GM19035 (cell line): ENCODE measurements at regions not wholly inside any gene's neighbourhood (a gene's known extent, or its start where the extent isn't known, plus 50 kb on each side); places are given as distances from the start of the nearest gene placed in this dataset.

ENCODE experiments used
- ATAC-seq: cut with Tn5 transposase; IDR thresholded peaks from one replicate; pipeline ENCODE4 v1.9.1; 2021; ENCODE audit not compliant: unreplicated experiment

GRCh38 chr11:32039149-32039548, 51.7 kb upstream of the RCN1 start:
- ATAC-seq = no peak

GRCh38 chr11:32034680-32035079, 56.2 kb upstream of the RCN1 start:
- ATAC-seq = no peak

- no peak for ATAC-seq
Observed at GRCh38 chr11:32034149-32034548, 56.7 kb upstream of the RCN1 start.

- no peak for ATAC-seq
Observed at GRCh38 chr11:32033491-32033890, 57.4 kb upstream of the RCN1 start.

GRCh38 chr11:32033067-32033466, 57.8 kb upstream of the RCN1 start:
- no peak for ATAC-seq

- ATAC-seq = peak; percentile 43
Observed at GRCh38 chr11:32032478-32032877, 58.4 kb upstream of the RCN1 start.

- ATAC-seq = no peak
Observed at GRCh38 chr11:32032052-32032451, 58.8 kb upstream of the RCN1 start.

GRCh38 chr11:32030875-32031503, 59.9 kb upstream of the RCN1 start:
- ATAC-seq = no peak

GRCh38 chr11:32029721-32030120, 61.2 kb upstream of the RCN1 start:
- no peak for ATAC-seq

- ATAC-seq = no peak
Observed at GRCh38 chr11:32028201-32028600, 62.7 kb upstream of the RCN1 start.

- ATAC-seq = no peak
Observed at GRCh38 chr11:32026766-32027165, 64.1 kb upstream of the RCN1 start.

GRCh38 chr11:32024948-32025347, 65.9 kb upstream of the RCN1 start:
- no peak for ATAC-seq

GRCh38 chr11:32023370-32024305, 67.2 kb upstream of the RCN1 start:
- no peak for ATAC-seq

- no peak for ATAC-seq
Observed at GRCh38 chr11:32018672-32019071, 72.2 kb upstream of the RCN1 start.

GRCh38 chr11:32016111-32016510, 74.8 kb upstream of the RCN1 start:
- no peak for ATAC-seq

- no peak for ATAC-seq
Observed at GRCh38 chr11:32015427-32015826, 75.4 kb upstream of the RCN1 start.

GRCh38 chr11:32013603-32014002, 77.3 kb upstream of the RCN1 start:
- ATAC-seq = no peak

GRCh38 chr11:32012049-32012448, 78.8 kb upstream of the RCN1 start:
- no peak for ATAC-seq

GRCh38 chr11:32008880-32009551, 81.9 kb upstream of the RCN1 start:
- ATAC-seq = no peak

- peak; percentile 80 for ATAC-seq
Observed at GRCh38 chr11:32006799-32007388, 84.0 kb upstream of the RCN1 start.

- ATAC-seq = no peak
Observed at GRCh38 chr11:32005786-32006416, 85.0 kb upstream of the RCN1 start.
